Trophoblast cell (in vitro differentiated cells and primary cell): ENCODE measurements at regions not wholly inside any gene's neighbourhood (a gene's known extent, or its start where the extent isn't known, plus 50 kb on each side); places are given as distances from the start of the nearest gene placed in this dataset.

Experiments used
- DNase-seq, 2 donors: peaks; one replicate each; pipeline ENCODE4 v3.0.0-alpha.2; 2016
- H2AFZ ChIP-seq: 2 replicates; pipeline ENCODE4 v1.6.1; 2013; ENCODE audit warnings: low read length, moderate library complexity, mild to moderate bottlenecking; ENCODE audit not compliant: insufficient read depth, poor library complexity
- H2AK5ac ChIP-seq: 2 replicates; pipeline ENCODE4 v1.6.1; 2013; ENCODE audit warnings: mild to moderate bottlenecking, low read length
- H2BK120ac ChIP-seq: 2 replicates; pipeline ENCODE4 v1.6.1; 2013; ENCODE audit warnings: low read length, mild to moderate bottlenecking, moderate library complexity; ENCODE audit not compliant: insufficient read depth, poor library complexity
- H2BK12ac ChIP-seq: 2 replicates; pipeline ENCODE4 v1.6.1; 2013; ENCODE audit warnings: mild to moderate bottlenecking, low read length, moderate library complexity
- H2BK5ac ChIP-seq: 2 replicates; pipeline ENCODE4 v1.6.1; 2013; ENCODE audit warnings: low read length, low read depth, moderate library complexity, mild to moderate bottlenecking; ENCODE audit not compliant: poor library complexity
- H3K14ac ChIP-seq: 2 replicates; pipeline ENCODE4 v1.6.1; 2013; ENCODE audit warnings: mild to moderate bottlenecking, low read length
- H3K18ac ChIP-seq: 2 replicates; pipeline ENCODE4 v1.6.1; 2013; ENCODE audit warnings: mild to moderate bottlenecking, low read length
- H3K23ac ChIP-seq: 2 replicates; pipeline ENCODE4 v1.6.1; 2013; ENCODE audit warnings: low read length
- H3K27ac ChIP-seq: 2 replicates; pipeline ENCODE4 v1.5.1; 2013; ENCODE audit warnings: low read depth, mild to moderate bottlenecking, inconsistent platforms, low read length, moderate library complexity
- H3K27me3 ChIP-seq: 2 replicates; pipeline ENCODE4 v1.6.1; 2013; ENCODE audit warnings: inconsistent platforms, mild to moderate bottlenecking, low read length, moderate library complexity; ENCODE audit not compliant: insufficient read depth
- H3K36me3 ChIP-seq, 2 experiments: 1 replicate in 1 of 2; 2 replicates in 1 of 2; pipeline ENCODE4 v1.6.1; 2013; ENCODE audit warnings: low read length in 2 of 2, mild to moderate bottlenecking in 2 of 2, moderate library complexity in 1 of 2; ENCODE audit not compliant: insufficient read depth in 2 of 2, control insufficient read depth in 1 of 2
- H3K4ac ChIP-seq: 2 replicates; pipeline ENCODE4 v1.6.1; 2013; ENCODE audit warnings: low read depth, mild to moderate bottlenecking, low read length, moderate library complexity
- H3K4me1 ChIP-seq, 2 experiments: 1 replicate in 1 of 2; 2 replicates in 1 of 2; pipeline ENCODE4 v1.6.1; 2013; ENCODE audit warnings: low read length in 2 of 2, mild to moderate bottlenecking in 2 of 2, moderate library complexity in 1 of 2; ENCODE audit not compliant: insufficient read depth in 2 of 2, control insufficient read depth in 1 of 2
- H3K4me2 ChIP-seq: 2 replicates; pipeline ENCODE4 v1.6.1; 2013; ENCODE audit warnings: inconsistent platforms, mild to moderate bottlenecking, low read length, moderate library complexity
- H3K4me3 ChIP-seq: 2 replicates; pipeline ENCODE4 v1.5.1; 2013; ENCODE audit warnings: mild to moderate bottlenecking, low read depth, low read length, inconsistent platforms
- H3K79me1 ChIP-seq: one replicate; pipeline ENCODE4 v1.6.1; 2013; ENCODE audit warnings: low read length
- H3K79me2 ChIP-seq: 2 replicates; pipeline ENCODE4 v1.6.1; 2013; ENCODE audit warnings: low read length, mild to moderate bottlenecking; ENCODE audit not compliant: control insufficient read depth, insufficient read depth, poor library complexity
- H3K9ac ChIP-seq: 2 replicates; pipeline ENCODE4 v1.6.1; 2013; ENCODE audit warnings: mild to moderate bottlenecking, low read length
- H3K9me3 ChIP-seq: 2 replicates; pipeline ENCODE4 v1.6.1; 2013; ENCODE audit warnings: low read depth, mild to moderate bottlenecking, control low read depth, inconsistent platforms, low read length; ENCODE audit not compliant: insufficient read depth
- H4K12ac ChIP-seq: 2 replicates; pipeline ENCODE4 v1.6.1; 2013; ENCODE audit warnings: low read depth, mild to moderate bottlenecking, low read length, moderate library complexity
- H4K8ac ChIP-seq: 2 replicates; pipeline ENCODE4 v1.6.1; 2013; ENCODE audit warnings: low read depth, mild to moderate bottlenecking, low read length, moderate library complexity
- H4K91ac ChIP-seq: one replicate; pipeline ENCODE4 v1.6.1; 2013; ENCODE audit warnings: low read depth, mild to moderate bottlenecking, low read length, moderate library complexity
- WGBS: extraction: QIAGEN DNeasy Blood & Tissue Kit; methylation state at CpG from one replicate; pipeline ENCODE4 v1.1.7; 2013; ENCODE audit warnings: missing lambda C conversion rate; ENCODE audit not compliant: insufficient read length, insufficient coverage; ENCODE audit errors: extremely low coverage; 5-methylcytosine and 5-hydroxymethylcytosine counted together

GRCh38 chr13:74024856-74025255, 109.3 kb downstream of the KLF12 start:
- H3K4me3 ChIP-seq, result no peak overlapping the region
- H3K9ac ChIP-seq, result no peak overlapping the region
- no peak overlapping the region for H2AFZ ChIP-seq
- H2BK5ac ChIP-seq, result no peak overlapping the region
- H4K12ac ChIP-seq, result no peak overlapping the region
- no peak overlapping the region for H3K18ac ChIP-seq
- H3K4me2 ChIP-seq, result no peak overlapping the region
- no peak overlapping the region for H3K23ac ChIP-seq
- no peak overlapping the region for H2BK12ac ChIP-seq
- H3K36me3 ChIP-seq, result no peaks in the 10 kb centered on the region
- H3K79me2 ChIP-seq, result no peaks in the 10 kb centered on the region
- H3K79me1 ChIP-seq, result no peaks in the 10 kb centered on the region
- no peak overlapping the region for H3K27ac ChIP-seq
- H2AK5ac ChIP-seq, result no peak overlapping the region
- no peak for DNase-seq
- no peaks in the 10 kb centered on the region for H3K4me1 ChIP-seq
- H4K8ac ChIP-seq, result no peak overlapping the region
- no peak overlapping the region for H3K4ac ChIP-seq
- H3K14ac ChIP-seq, result no peak overlapping the region
- H3K9me3 ChIP-seq, result no peaks in the 10 kb centered on the region
- H3K27me3 ChIP-seq, result no peaks in the 10 kb centered on the region
- H4K91ac ChIP-seq, result no peak overlapping the region
- no peak overlapping the region for H2BK120ac ChIP-seq

- H2AK5ac ChIP-seq, result no peak overlapping the region
- H4K8ac ChIP-seq, result no peak overlapping the region
- H3K14ac ChIP-seq, result no peak overlapping the region
- H3K79me1 ChIP-seq, result no peaks in the 10 kb centered on the region
- no peak overlapping the region for H3K18ac ChIP-seq
- H3K36me3 ChIP-seq, result no peaks in the 10 kb centered on the region
- H2BK5ac ChIP-seq, result no peak overlapping the region
- no peaks in the 10 kb centered on the region for H3K9me3 ChIP-seq
- H3K4ac ChIP-seq, result no peak overlapping the region
- H3K23ac ChIP-seq, result no peak overlapping the region
- H3K4me2 ChIP-seq, result no peak overlapping the region
- no peak overlapping the region for H3K27ac ChIP-seq
- WGBS, result no CpG with 5 or more reads among the region's 4 CpGs
- no peak overlapping the region for H2AFZ ChIP-seq
- H3K9ac ChIP-seq, result no peak overlapping the region
- DNase-seq, result no peak
- H4K91ac ChIP-seq, result no peak overlapping the region
- H2BK120ac ChIP-seq, result no peak overlapping the region
- no peaks in the 10 kb centered on the region for H3K79me2 ChIP-seq
- H4K12ac ChIP-seq, result no peak overlapping the region
- no peaks in the 10 kb centered on the region for H3K27me3 ChIP-seq
- no peaks in the 10 kb centered on the region for H3K4me1 ChIP-seq
- H2BK12ac ChIP-seq, result no peak overlapping the region
- H3K4me3 ChIP-seq, result no peak overlapping the region
Observed at GRCh38 chr13:74024314-74024713, 109.9 kb downstream of the KLF12 start.

GRCh38 chr13:74023484-74023883, 110.7 kb downstream of the KLF12 start:
- Histone ChIP-seq H2BK5ac (no peak overlapping the region), H3K14ac (no peak overlapping the region), H3K23ac (no peak overlapping the region), H3K79me1 (no peaks in the 10 kb centered on the region), H3K27me3 (no peaks in the 10 kb centered on the region), H2BK12ac (no peak overlapping the region), H2AK5ac (no peak overlapping the region), H3K4ac (no peak overlapping the region), H3K9me3 (no peaks in the 10 kb centered on the region), H3K4me2 (no peak overlapping the region), H3K27ac (no peak overlapping the region), H3K79me2 (no peaks in the 10 kb centered on the region), H4K12ac (no peak overlapping the region), H3K9ac (no peak overlapping the region), H3K18ac (no peak overlapping the region), H3K4me1 (no peaks in the 10 kb centered on the region), H4K91ac (no peak overlapping the region), H2BK120ac (no peak overlapping the region), H3K4me3 (no peak overlapping the region), H2AFZ (no peak overlapping the region), H4K8ac (no peak overlapping the region), H3K36me3 (no peaks in the 10 kb centered on the region)
- WGBS, result no CpG with 5 or more reads among the region's 2 CpGs
- no peak for DNase-seq

GRCh38 chr13:74021505-74021904, 112.7 kb downstream of the KLF12 start:
- Histone ChIP-seq H3K9me3 (no peaks in the 10 kb centered on the region), H3K4ac (no peak overlapping the region), H2BK120ac (no peak overlapping the region), H3K14ac (no peak overlapping the region), H4K8ac (no peak overlapping the region), H3K4me3 (no peak overlapping the region), H2BK5ac (no peak overlapping the region), H2BK12ac (no peak overlapping the region), H3K79me1 (no peaks in the 10 kb centered on the region), H3K36me3 (no peaks in the 10 kb centered on the region), H2AK5ac (no peak overlapping the region), H3K23ac (no peak overlapping the region), H3K4me2 (no peak overlapping the region), H3K27me3 (no peaks in the 10 kb centered on the region), H3K9ac (no peak overlapping the region), H2AFZ (no peak overlapping the region), H3K27ac (no peak overlapping the region), H3K18ac (no peak overlapping the region), H4K91ac (no peak overlapping the region), H3K4me1 (no peaks in the 10 kb centered on the region), H4K12ac (no peak overlapping the region), H3K79me2 (no peaks in the 10 kb centered on the region)
- DNase-seq, result no peak
- no CpG with 5 or more reads among the region's 2 CpGs for WGBS

- H3K9ac ChIP-seq, result no peak overlapping the region
- H4K12ac ChIP-seq, result no peak overlapping the region
- no peak overlapping the region for H3K27ac ChIP-seq
- no peaks in the 10 kb centered on the region for H3K79me1 ChIP-seq
- no peak overlapping the region for H4K8ac ChIP-seq
- no peaks in the 10 kb centered on the region for H3K4me1 ChIP-seq
- H2BK5ac ChIP-seq, result no peak overlapping the region
- no peak overlapping the region for H3K18ac ChIP-seq
- H2BK120ac ChIP-seq, result no peak overlapping the region
- no peak overlapping the region for H4K91ac ChIP-seq
- no peak overlapping the region for H3K4ac ChIP-seq
- no peaks in the 10 kb centered on the region for H3K36me3 ChIP-seq
- no CpG with 5 or more reads among the region's 1 CpG for WGBS
- DNase-seq, result no peak
- H2AFZ ChIP-seq, result no peak overlapping the region
- H3K23ac ChIP-seq, result no peak overlapping the region
- H2BK12ac ChIP-seq, result no peak overlapping the region
- H3K27me3 ChIP-seq, result no peaks in the 10 kb centered on the region
- no peak overlapping the region for H3K4me3 ChIP-seq
- no peak overlapping the region for H3K14ac ChIP-seq
- H3K9me3 ChIP-seq, result no peaks in the 10 kb centered on the region
- H3K79me2 ChIP-seq, result no peaks in the 10 kb centered on the region
- H3K4me2 ChIP-seq, result no peak overlapping the region
- no peak overlapping the region for H2AK5ac ChIP-seq
Observed at GRCh38 chr13:74018062-74018431, 116.2 kb downstream of the KLF12 start.
